ENCODE measurements at regions not wholly inside any gene's neighbourhood (a gene's known extent, or its start where the extent isn't known, plus 50 kb on each side); places are given as distances from the start of the nearest gene placed in this dataset.

DNA sequence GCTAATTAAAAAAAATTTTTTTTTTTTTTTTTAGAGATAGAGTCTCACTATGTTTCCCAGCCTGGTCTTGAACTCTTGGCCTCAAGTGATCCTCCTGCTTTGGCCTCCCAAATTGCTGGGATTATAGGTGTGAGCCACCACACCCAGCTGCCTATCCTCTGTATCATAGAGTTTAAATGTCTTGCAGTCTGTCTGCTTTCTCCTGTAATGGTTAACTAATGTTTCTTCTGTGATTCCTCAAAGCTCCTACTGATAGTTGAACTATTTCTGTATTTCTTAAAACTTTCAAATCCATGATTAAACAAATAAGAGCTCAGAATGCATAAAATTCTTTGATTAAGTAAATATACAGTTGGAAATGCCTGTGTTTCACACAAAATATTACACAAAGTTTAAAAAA is 115.4 kb upstream of the TPM1 start:
- TF ChIP-seq CTCF (IDR thresholded peaks at IDR 0.05; ENCODE audit: insufficient read depth, low read depth, low read length) (no peak), EZH2 (IDR thresholded peaks at IDR 0.05; ENCODE audit: insufficient read depth, low read length) (no peak)
